HG02571 (cell line): ENCODE measurements at regions not wholly inside any gene's neighbourhood (a gene's known extent, or its start where the extent isn't known, plus 50 kb on each side); places are given as distances from the start of the nearest gene placed in this dataset.

Experiments used
- ATAC-seq: cut with Tn5 transposase; IDR thresholded peaks from one replicate; pipeline ENCODE4 v1.9.1; 2021; ENCODE audit warnings: mild to moderate bottlenecking, moderate library complexity; ENCODE audit not compliant: unreplicated experiment

DNA sequence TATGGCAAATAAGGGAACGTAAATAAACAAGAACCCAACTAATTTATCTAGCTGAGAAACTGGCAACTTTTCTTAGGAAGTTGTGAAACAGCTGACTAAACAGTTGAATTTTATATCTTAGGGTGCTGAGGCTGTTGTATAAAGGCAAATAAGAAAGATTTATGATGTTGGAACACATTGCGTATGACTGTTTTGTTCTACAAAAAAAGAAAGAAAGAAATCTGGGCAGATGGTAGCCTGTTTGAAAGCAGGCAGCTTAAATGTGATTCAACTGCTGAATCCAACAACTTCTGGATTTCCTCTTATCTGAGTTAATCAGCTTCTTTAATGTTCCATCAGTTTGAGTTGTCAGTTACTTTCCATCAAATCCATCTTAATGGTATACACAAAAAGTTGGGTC, 214.5 kb downstream of the SNX13 start:
- ATAC-seq: no peak

GRCh38 chr7:17732083-17732482, 208.2 kb downstream of the SNX13 start:
- no peak for ATAC-seq
